ENCODE measurements at regions not wholly inside any gene's neighbourhood (a gene's known extent, or its start where the extent isn't known, plus 50 kb on each side); places are given as distances from the start of the nearest gene placed in this dataset.

GRCh38 chr3:35946121-35946853 is 307.0 kb downstream of the ARPP21 start:
- no peaks in the 10 kb centered on the region for H3K36me3 ChIP-seq (replicated peaks)
- no peak overlapping the region for H3K4me3 ChIP-seq (ENCODE audit: low read depth, low read length)
- TF ChIP-seq, protein P1, sequence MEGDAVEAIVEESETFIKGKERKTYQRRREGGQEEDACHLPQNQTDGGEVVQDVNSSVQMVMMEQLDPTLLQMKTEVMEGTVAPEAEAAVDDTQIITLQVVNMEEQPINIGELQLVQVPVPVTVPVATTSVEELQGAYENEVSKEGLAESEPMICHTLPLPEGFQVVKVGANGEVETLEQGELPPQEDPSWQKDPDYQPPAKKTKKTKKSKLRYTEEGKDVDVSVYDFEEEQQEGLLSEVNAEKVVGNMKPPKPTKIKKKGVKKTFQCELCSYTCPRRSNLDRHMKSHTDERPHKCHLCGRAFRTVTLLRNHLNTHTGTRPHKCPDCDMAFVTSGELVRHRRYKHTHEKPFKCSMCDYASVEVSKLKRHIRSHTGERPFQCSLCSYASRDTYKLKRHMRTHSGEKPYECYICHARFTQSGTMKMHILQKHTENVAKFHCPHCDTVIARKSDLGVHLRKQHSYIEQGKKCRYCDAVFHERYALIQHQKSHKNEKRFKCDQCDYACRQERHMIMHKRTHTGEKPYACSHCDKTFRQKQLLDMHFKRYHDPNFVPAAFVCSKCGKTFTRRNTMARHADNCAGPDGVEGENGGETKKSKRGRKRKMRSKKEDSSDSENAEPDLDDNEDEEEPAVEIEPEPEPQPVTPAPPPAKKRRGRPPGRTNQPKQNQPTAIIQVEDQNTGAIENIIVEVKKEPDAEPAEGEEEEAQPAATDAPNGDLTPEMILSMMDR (IDR thresholded peaks at IDR 0.05; ENCODE audit: low read depth, low read length, missing control alignments), result peak; percentile 32
- H3K27ac ChIP-seq, result peak overlapping the region; percentile 65
- in situ Hi-C loops (cut with HindIII; ENCODE audit: low pct_ligation_motif_present, low sequenced_read_pairs), result no loop called here
- DNase-seq, result no peak
- no peaks in the 10 kb centered on the region for H3K27me3 ChIP-seq (replicated peaks)

DNA sequence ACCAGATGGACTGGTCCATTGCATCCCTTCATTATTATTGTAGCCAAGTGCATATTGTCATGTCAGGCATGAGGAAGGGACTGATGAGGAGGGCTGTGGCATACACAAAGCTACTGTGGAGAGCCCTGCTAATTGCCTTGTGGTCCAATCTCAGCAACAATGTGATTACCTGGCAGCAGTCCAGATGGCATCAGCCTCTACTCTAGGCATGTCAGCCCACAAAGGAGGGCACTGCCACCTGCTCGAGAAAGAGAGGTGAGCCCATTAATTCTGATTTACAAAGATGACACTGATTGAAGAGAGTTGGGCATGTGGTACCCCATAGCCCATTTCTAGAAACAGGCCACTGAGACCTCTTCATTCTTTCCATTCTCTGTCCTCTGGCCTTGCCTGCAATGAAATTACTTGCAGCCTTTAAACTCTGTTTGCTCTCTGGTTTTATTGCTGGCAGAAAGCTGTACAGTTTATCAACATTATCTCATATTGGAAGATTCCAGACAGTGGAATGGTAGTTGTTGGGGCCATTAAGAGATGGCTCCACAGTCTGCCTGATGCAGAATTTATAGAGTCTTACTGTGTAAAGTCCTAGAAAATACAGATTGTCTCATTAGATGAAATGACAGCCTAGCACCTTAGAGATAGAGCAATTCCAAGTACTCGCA is 307.7 kb downstream of the ARPP21 start:
- TF ChIP-seq, protein P1 (IDR thresholded peaks at IDR 0.05; ENCODE audit: low read depth, low read length, missing control alignments), result no peak
- Histone ChIP-seq H3K27me3 (replicated peaks) (no peaks in the 10 kb centered on the region), H3K4me3 (ENCODE audit: low read depth, low read length) (no peak overlapping the region), H3K27ac (no peak overlapping the region), H3K36me3 (replicated peaks) (no peaks in the 10 kb centered on the region)
- in situ Hi-C loops (cut with HindIII; ENCODE audit: low pct_ligation_motif_present, low sequenced_read_pairs), result no loop called here
- no peak for DNase-seq

GRCh38 chr3:35950021-35950420 is 310.7 kb downstream of the ARPP21 start:
- H3K27ac ChIP-seq, result no peak overlapping the region
- DNase-seq, result no peak
- TF ChIP-seq, protein P1 (IDR thresholded peaks at IDR 0.05; ENCODE audit: low read depth, low read length, missing control alignments), result no peak
- H3K36me3 ChIP-seq (replicated peaks), result no peaks in the 10 kb centered on the region
- in situ Hi-C loops (cut with HindIII; ENCODE audit: low pct_ligation_motif_present, low sequenced_read_pairs), result no loop called here
- H3K27me3 ChIP-seq (replicated peaks), result no peaks in the 10 kb centered on the region
- no peak overlapping the region for H3K4me3 ChIP-seq (ENCODE audit: low read depth, low read length)

DNA sequence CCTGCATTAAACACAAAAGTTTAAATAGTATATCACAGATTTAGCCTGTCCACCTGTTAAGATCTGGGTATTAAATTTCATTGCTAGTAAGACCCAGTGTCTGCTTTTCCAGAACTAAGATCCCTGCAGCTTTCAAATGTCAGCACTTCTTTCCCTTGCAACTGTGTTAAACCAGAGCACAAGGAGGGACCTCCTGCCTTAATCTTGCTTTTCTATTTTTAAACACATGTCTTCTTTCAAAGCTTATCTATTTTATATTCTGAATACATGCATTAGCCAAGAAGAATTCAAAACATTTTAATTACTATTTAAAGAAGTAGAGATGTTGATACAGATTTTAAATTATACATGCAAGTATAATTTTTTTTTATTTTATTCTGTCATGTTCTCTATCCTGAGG is 315.1 kb downstream of the ARPP21 start:
- in situ Hi-C loops (cut with HindIII; ENCODE audit: low pct_ligation_motif_present, low sequenced_read_pairs), result no loop called here
- H3K36me3 ChIP-seq (replicated peaks), result no peaks in the 10 kb centered on the region
- TF ChIP-seq, protein P1 (IDR thresholded peaks at IDR 0.05; ENCODE audit: low read depth, low read length, missing control alignments), result no peak
- DNase-seq, result no peak
- H3K27ac ChIP-seq, result no peak overlapping the region
- H3K4me3 ChIP-seq (ENCODE audit: low read depth, low read length), result no peak overlapping the region
- no peaks in the 10 kb centered on the region for H3K27me3 ChIP-seq (replicated peaks)

DNA sequence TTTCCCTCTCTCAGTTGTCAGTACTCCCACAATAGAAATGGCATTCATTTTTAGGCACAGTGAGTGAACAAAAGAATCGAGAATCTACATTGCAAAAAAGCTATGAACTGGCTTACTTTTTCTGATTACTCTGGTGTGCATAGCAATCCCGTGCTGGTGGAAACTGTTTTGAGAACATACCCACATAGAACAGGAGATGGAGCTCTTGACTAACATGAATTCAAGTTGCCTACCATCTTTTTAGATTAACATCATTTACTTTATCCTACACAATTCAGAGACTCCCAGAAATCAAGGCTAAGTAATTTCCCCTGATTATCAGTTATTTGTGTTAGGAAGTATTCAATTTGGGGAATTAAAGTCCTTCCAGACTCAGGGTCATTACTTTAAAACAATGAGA is 326.6 kb downstream of the ARPP21 start:
- Histone ChIP-seq H3K27ac (no peak overlapping the region), H3K27me3 (replicated peaks) (no peaks in the 10 kb centered on the region), H3K36me3 (replicated peaks) (no peaks in the 10 kb centered on the region), H3K4me3 (ENCODE audit: low read depth, low read length) (no peak overlapping the region)
- TF ChIP-seq, protein P1 (IDR thresholded peaks at IDR 0.05; ENCODE audit: low read depth, low read length, missing control alignments), result peak; percentile 60
- peak; percentile 60 for DNase-seq
- in situ Hi-C loops (cut with HindIII; ENCODE audit: low pct_ligation_motif_present, low sequenced_read_pairs), result no loop called here

All from brain microvascular endothelial cell (primary cell).